NOMO-1 treated with DMSO at 0.1 percent for 48 hours (cell line): ENCODE measurements at regions not wholly inside any gene's neighbourhood (a gene's known extent, or its start where the extent isn't known, plus 50 kb on each side); places are given as distances from the start of the nearest gene placed in this dataset.
"Not testable (repeated sequence)": the region's sequence is repeated elsewhere in the genome, so short reads cannot be mapped to it uniquely, and the experiment has no call there.

Experiments
- DNase-seq: peaks from one replicate; lab custom pipeline; 2025; ENCODE audit not compliant: unreplicated experiment; lab: John Stamatoyannopoulos, UW

DNA sequence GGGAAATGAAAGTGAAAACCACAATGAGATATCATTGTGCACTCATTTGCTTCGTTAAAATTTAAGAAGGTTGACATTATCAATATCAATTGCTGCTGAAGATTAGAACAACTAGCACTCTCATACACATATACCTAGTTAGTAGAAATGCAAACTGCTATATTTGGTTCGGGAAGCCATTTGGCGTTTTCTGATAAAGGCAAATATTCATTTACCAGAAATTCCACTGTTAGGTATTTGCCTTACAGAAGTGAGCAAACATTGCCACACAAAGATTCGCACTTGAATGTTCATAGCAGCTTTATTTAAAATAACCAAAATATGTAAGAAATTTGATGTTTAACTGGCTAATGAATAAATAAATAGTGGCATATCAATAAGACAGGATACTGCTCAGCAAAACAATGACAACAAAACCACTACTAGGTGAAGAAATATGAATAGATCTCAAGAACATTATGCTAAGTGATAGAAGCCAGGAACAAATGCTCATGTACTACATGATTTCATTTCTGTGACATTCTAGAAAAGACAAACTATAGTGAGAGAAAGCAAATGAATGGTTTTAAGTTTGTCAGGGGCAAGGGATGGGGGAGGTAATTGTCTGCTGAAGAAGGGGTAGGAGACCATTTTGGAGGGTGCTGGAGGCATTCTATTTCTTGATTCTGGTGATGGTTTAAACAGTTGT lies 387.8 kb downstream of the PTH2R start:
- DNase-seq: no peak

DNA sequence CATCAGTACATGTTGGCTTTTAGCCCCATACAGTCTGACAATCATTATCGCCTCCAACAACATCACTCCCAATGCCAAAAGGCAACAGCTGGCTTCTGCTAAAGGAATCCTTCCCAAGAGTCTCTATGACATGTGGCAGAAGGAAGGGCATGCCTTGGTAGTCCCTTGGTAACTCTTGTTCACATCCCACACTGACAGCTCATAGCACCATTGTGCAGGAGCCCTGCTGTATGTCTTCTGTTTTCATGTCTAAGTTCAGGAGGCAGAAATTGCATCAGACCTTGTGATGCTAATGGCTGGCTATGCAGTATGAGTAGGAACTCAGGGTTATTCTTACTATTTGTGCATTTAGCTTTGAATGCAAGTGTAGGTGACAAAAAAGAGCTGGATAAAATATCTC lies 392.1 kb downstream of the PTH2R start:
- no peak for DNase-seq

DNA sequence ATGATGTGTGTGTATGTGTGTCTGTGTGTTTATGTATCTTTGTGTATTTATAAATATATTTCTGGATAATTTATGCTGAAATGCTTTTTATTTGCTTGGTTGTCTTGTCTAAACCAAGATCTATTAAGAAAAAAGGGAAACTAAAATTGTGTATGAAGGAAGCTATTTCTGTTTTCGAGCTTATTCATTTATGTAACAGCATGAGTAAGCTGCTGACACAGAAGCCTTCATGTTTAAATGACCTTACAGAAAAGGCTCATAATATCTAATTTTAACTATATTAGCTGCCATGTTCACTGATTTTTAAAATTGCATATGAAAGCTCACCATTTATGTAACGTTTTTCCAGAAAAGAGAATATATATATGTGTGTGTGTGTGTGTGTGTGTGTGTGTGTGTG lies 392.8 kb downstream of the PTH2R start:
- no peak for DNase-seq

DNA sequence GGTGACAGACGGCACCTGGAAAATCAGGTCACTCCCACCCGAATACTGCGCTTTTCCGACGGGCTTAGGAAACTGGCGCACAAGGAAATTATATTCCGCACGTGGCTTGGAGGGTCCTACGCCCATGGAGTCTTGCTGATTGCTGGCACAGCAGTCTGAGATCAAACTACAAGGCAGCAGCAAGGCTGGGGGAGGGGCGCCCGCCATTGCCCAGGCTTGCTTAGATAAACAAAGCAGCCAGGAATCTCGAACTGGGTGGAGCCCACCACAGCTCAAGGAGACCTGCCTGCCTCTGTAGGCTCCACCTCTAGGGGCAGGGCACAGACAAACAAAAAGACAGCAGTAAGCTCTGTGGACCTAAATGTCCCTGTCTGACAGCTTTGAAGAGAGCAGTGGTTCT lies 394.3 kb downstream of the PTH2R start:
- DNase-seq: not testable (repeated sequence)

DNA sequence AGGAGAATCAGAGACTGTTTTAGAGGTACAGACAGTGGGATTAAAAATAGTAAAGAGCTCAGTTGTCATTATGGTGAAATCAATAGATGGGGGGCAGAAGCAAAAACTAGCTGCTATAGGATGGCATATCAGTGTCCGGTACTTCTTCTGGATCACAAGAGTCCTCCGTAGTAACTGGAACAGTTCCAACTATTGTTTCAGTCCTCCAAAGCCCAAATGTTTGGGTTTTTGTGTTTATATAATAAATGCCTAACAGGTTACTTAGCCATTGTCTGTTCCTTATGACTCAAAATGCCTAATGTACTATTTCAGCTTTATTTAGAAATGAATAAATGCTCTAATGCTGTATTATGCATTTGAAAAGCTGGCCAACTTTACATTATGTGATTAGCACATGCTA lies 401.2 kb downstream of the PTH2R start:
- no peak for DNase-seq

DNA sequence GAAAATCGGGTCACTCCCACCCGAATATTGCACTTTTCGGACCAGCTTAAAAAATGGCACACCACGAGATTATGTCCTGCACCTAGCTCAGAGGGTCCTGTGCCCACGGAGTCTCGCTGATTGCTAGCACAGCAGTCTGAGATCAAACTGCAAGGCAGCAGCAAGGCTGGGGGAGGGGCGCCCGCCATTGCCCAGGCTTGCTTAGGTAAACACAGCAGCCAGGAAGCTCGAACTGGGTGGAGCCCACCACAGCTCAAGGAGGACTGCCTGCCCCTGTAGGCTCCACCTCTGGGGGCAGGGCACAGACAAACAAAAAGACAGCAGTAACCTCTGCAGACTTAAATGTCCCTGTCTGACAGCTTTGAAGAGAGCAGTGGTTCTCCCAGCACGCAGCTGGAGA lies 405.3 kb downstream of the PTH2R start:
- DNase-seq: not testable (repeated sequence)

DNA sequence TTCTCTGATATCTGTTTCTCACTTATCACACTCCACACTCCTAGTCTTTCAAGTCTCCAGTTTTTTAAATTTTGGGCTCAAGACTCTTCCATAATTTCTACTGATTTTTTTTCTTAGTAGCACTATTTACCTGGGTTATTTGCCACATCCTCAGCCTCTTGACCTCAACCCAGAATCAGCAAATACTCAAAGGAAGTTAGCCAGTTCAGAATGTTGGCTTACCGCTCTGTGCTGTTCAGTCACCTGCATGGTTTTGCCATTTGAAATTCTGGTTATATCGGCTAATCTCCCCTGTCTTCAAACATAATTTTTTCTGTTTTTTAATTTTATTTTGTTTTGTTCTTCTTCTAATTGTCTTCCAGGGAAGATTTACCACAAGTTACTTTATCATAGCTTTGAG lies 412.6 kb downstream of the PTH2R start:
- no peak for DNase-seq

- no peak for DNase-seq
Observed at GRCh38 chr2:208820014-208820688, 413.6 kb downstream of the PTH2R start.

GRCh38 chr2:208827109-208827508 lies 420.5 kb downstream of the PTH2R start:
- no peak for DNase-seq

GRCh38 chr2:208827549-208828221 lies 421.1 kb downstream of the PTH2R start:
- DNase-seq: no peak

- no peak for DNase-seq
Observed at GRCh38 chr2:208830203-208830602, 423.6 kb downstream of the PTH2R start.

DNA sequence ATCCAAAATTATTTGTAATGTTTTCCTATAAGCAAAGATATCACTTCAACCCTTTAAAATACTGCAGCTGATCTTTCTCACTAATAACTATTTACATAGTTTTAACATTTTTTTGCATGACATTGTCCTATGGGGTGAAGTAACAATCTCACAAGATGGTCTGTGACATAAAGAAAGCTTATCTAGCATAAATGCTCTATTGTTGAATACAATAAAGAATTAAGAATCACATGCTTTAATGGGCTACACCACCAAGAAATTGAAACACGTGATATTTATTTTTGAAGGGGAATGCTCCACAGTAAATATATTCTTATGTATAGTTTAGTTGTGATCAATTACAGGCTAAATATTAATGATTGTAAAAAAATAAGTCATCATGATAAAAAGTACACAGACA lies 441.1 kb downstream of the PTH2R start:
- DNase-seq: no peak

GRCh38 chr2:208854717-208855116 lies 448.1 kb downstream of the PTH2R start:
- DNase-seq: no peak

GRCh38 chr2:208867374-208867773 lies 460.8 kb downstream of the PTH2R start:
- DNase-seq: no peak

GRCh38 chr2:208872591-208872990 lies 466.0 kb downstream of the PTH2R start:
- DNase-seq: no peak

DNA sequence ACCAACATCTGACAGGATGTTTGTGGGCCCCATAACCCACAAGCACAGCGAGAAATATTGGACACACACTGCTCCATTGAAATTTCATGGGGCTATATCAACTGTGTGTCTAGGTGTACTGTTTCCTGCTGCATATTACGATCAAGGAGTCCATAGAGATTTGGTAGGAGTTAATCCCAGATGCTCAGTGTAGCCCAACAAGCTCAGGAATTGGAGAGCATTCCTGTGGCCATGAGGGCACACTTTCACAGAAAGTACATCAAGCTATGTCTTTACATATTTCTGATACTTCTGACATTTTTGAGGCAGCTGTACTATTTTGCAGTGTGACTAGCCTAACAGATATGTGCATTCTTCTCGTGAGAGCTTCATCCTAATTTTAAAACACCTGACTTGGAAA lies 473.1 kb downstream of the PTH2R start:
- DNase-seq: no peak

- DNase-seq: no peak
Observed at GRCh38 chr2:208880171-208880570, 473.6 kb downstream of the PTH2R start.

- DNase-seq: no peak
Observed at GRCh38 chr2:208890486-208890885, 483.9 kb downstream of the PTH2R start.

DNA sequence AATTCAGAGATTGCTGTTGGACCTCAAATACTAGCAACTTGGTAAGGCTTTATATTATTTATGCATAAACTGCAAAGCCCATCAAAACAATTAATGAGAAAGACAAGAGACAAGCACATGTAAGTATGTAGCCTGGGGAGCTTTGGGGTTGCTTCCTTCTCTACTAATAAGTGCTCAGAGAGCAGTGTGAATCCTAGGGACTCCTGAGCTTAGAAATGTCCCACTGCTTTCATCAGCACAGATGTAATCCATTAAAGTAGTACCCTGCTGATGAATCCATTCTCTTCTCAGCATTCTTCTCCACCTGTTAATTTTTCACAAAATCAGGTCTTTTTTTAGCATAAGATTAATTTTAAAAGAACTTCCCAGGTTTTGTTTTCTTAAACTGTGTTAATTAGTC lies 485.6 kb downstream of the PTH2R start:
- no peak for DNase-seq

DNA sequence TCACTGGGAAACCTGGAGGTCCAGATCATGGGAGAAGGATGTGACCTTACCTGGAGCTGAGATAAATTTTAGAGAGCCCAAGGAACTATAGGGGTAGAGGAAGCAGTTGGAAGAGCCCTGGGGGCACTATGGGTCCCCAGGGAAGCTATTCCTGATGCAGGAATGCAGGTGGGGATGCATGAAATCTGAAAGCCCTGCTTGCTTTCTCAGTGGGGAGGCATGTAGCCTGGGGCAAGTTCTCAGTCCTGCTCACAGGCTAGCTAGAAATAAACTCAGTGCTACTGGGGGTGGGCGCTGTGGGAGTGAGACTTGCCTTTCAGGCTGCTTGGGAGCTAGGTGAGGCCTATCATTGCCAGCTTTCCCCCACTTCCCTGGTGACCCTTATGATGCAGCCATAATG lies 499.7 kb downstream of the PTH2R start:
- DNase-seq: no peak

DNA sequence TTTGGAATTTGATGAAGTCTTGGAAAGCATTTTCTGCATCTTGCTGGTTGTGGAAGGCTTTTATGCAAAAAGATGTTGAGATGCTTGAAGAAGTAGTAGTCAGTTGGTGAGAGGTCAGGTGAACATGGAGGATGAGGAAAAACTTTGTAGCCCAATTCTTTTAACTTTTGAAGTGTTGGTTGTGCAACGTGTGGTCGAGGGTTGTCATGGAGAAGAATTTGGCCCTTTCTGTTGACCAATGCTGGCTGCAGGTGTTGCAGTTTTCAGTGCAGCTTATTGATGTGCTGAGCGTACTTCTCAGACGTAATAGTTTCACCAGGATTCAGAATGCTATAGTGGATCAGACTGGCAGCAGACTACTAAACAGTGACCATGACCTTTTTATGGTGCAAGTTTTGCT lies 508.4 kb upstream of the MAP2 start:
- no peak for DNase-seq

DNA sequence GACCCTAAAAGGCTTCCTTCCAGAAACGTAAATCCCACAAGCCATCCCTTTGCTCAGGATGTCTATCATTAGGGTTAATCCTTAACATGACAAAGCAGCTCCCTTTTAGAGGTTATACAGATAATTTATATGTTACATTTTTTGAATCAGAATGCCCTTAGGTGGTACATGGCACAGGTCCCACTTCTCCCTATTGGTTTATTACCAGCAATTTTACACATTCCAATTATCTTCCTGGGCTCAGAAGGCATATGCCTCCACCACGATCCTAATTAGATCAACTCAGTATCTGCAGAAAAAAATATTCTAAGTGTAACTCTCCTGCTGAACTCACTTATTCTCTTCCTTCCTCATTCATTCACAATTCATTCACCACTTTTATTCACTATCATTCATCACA lies 507.0 kb upstream of the MAP2 start:
- DNase-seq: no peak
